Testis (tissue), 2 donors: ENCODE measurements at regions not wholly inside any gene's neighbourhood (a gene's known extent, or its start where the extent isn't known, plus 50 kb on each side); places are given as distances from the start of the nearest gene placed in this dataset.

Experiments used
- CTCF ChIP-seq, 3 experiments: fragments of 450-650 bp in 2 of 3; fragments of 200-600 bp in 1 of 3; sonication (generic) in 1 of 3; IDR thresholded peaks; one replicate each; pipeline ENCODE4 v1.5.1; 2016 to 2019; ENCODE audit warnings: antibody characterized with exemption in 3 of 3, mild to moderate bottlenecking in 2 of 3, moderate library complexity in 1 of 3
- POLR2A ChIP-seq: fragments of 450-650 bp; IDR thresholded peaks from one replicate; pipeline ENCODE4 v1.6.1; 2017; ENCODE audit warnings: antibody characterized with exemption, mild to moderate bottlenecking, moderate library complexity

- no peak for TF ChIP-seq POLR2A
- TF ChIP-seq CTCF (IDR thresholded peaks at IDR 0.05) = no peak
Observed at GRCh38 chr12:28991626-28992025, 157.5 kb upstream of the FAR2 start.
